ENCODE measurements at regions not wholly inside any gene's neighbourhood (a gene's known extent, or its start where the extent isn't known, plus 50 kb on each side); places are given as distances from the start of the nearest gene placed in this dataset.

DNA sequence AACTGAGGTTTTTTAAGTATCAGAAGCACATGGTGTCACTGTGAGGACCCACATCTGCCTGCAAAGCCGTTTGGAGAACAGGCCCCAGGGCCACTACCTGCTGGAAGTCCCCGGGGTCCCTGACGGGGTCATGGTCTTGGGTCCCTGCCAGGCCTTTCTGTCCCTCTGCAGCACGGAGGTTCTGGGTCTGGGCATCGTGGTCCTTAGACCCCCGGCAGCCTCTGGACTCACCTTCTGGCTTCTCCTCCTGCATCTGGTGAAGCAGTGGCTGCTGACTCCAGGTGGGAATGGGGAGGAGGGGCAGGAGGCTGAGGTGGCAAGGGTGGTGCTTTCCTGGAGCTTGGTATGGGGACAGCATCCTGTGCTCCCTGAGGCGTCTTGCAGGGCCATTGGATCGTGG, 198.6 kb downstream of the TEX29 start:
- no peak overlapping the region for H3K4me2 ChIP-seq
- no peaks in the 10 kb centered on the region for H3K36me3 ChIP-seq (replicated peaks in 1 of 2; ENCODE audit: control insufficient read depth in 1 of 2, insufficient read depth in 2 of 2, low read length in 1 of 2)

More for the DNA sequence above, 198.6 kb downstream of the TEX29 start:
- TF ChIP-seq EZH2phosphoT487 (IDR thresholded peaks at IDR 0.05; ENCODE audit: borderline replicate concordance, low read depth) (no peak), EP300 (IDR thresholded peaks at IDR 0.05; ENCODE audit: borderline replicate concordance in 1 of 2, low read depth in 1 of 2, low read length in 1 of 2) (no peak), FOXJ3 (CRISPR knock-in tag; IDR thresholded peaks at IDR 0.05) (no peak), TEAD4 (IDR thresholded peaks at IDR 0.05; ENCODE audit: borderline replicate concordance, insufficient read depth) (no peak)
- TF ChIP-seq, protein P1, sequence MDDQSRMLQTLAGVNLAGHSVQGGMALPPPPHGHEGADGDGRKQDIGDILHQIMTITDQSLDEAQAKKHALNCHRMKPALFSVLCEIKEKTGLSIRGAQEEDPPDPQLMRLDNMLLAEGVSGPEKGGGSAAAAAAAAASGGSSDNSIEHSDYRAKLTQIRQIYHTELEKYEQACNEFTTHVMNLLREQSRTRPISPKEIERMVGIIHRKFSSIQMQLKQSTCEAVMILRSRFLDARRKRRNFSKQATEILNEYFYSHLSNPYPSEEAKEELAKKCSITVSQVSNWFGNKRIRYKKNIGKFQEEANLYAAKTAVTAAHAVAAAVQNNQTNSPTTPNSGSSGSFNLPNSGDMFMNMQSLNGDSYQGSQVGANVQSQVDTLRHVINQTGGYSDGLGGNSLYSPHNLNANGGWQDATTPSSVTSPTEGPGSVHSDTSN (IDR thresholded peaks at IDR 0.05): no peak
- TF ChIP-seq, protein P2, sequence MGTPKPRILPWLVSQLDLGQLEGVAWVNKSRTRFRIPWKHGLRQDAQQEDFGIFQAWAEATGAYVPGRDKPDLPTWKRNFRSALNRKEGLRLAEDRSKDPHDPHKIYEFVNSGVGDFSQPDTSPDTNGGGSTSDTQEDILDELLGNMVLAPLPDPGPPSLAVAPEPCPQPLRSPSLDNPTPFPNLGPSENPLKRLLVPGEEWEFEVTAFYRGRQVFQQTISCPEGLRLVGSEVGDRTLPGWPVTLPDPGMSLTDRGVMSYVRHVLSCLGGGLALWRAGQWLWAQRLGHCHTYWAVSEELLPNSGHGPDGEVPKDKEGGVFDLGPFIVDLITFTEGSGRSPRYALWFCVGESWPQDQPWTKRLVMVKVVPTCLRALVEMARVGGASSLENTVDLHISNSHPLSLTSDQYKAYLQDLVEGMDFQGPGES (IDR thresholded peaks at IDR 0.05; ENCODE audit: low read depth, low read length): no peak
- TF ChIP-seq, protein P3, sequence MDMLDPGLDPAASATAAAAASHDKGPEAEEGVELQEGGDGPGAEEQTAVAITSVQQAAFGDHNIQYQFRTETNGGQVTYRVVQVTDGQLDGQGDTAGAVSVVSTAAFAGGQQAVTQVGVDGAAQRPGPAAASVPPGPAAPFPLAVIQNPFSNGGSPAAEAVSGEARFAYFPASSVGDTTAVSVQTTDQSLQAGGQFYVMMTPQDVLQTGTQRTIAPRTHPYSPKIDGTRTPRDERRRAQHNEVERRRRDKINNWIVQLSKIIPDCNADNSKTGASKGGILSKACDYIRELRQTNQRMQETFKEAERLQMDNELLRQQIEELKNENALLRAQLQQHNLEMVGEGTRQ (IDR thresholded peaks at IDR 0.05; ENCODE audit: borderline replicate concordance, low read depth, low read length): no peak
- TF ChIP-seq, protein P4, sequence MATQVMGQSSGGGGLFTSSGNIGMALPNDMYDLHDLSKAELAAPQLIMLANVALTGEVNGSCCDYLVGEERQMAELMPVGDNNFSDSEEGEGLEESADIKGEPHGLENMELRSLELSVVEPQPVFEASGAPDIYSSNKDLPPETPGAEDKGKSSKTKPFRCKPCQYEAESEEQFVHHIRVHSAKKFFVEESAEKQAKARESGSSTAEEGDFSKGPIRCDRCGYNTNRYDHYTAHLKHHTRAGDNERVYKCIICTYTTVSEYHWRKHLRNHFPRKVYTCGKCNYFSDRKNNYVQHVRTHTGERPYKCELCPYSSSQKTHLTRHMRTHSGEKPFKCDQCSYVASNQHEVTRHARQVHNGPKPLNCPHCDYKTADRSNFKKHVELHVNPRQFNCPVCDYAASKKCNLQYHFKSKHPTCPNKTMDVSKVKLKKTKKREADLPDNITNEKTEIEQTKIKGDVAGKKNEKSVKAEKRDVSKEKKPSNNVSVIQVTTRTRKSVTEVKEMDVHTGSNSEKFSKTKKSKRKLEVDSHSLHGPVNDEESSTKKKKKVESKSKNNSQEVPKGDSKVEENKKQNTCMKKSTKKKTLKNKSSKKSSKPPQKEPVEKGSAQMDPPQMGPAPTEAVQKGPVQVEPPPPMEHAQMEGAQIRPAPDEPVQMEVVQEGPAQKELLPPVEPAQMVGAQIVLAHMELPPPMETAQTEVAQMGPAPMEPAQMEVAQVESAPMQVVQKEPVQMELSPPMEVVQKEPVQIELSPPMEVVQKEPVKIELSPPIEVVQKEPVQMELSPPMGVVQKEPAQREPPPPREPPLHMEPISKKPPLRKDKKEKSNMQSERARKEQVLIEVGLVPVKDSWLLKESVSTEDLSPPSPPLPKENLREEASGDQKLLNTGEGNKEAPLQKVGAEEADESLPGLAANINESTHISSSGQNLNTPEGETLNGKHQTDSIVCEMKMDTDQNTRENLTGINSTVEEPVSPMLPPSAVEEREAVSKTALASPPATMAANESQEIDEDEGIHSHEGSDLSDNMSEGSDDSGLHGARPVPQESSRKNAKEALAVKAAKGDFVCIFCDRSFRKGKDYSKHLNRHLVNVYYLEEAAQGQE (IDR thresholded peaks at IDR 0.05; ENCODE audit: low read depth, low read length): no peak
- TF ChIP-seq, protein P5, sequence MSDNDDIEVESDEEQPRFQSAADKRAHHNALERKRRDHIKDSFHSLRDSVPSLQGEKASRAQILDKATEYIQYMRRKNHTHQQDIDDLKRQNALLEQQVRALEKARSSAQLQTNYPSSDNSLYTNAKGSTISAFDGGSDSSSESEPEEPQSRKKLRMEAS (IDR thresholded peaks at IDR 0.05; ENCODE audit: low read depth): no peak
- Histone ChIP-seq H3K9me3 (no peaks in the 10 kb centered on the region), H4K20me1 (ENCODE audit: insufficient read depth) (no peaks in the 10 kb centered on the region), H3K27me3 (ENCODE audit: insufficient read depth) (peaks cover 8% of the 10 kb centered on the region), H3K79me2 (ENCODE audit: insufficient read depth) (no peaks in the 10 kb centered on the region), H3K9ac (no peak overlapping the region), H3K27ac (ENCODE audit: low read depth in 2 of 2, low read length in 1 of 2) (no peak overlapping the region), H3K4me1 (ENCODE audit: control insufficient read depth in 1 of 2, insufficient read depth in 2 of 2, low read depth in 1 of 2, low read length in 1 of 2) (no peaks in the 10 kb centered on the region; a peak in 1 of 4 replicates), H3K9me2 (no peaks in the 10 kb centered on the region), H3F3A (replicated peaks; ENCODE audit: insufficient read depth) (no peaks in the 10 kb centered on the region), H2AFZ (ENCODE audit: low read depth) (no peak overlapping the region), H3K4me3 (ENCODE audit: low read depth in 2 of 2, low read length in 1 of 2) (no peak overlapping the region)
- ChIA-PET CTCF (no interaction called here), POLR2A (no interaction called here)
- WGBS (ENCODE audit: low lambda C conversion rate): 2% methylated on average over 4 of the region's 8 CpGs
- DNase-seq: no peak

All from SK-N-SH (cell line).